ENCODE measurements at regions not wholly inside any gene's neighbourhood (a gene's known extent, or its start where the extent isn't known, plus 50 kb on each side); places are given as distances from the start of the nearest gene placed in this dataset.

- TF ChIP-seq CTCF (conservative IDR thresholded peaks at IDR 0.05) (no peak), ZFX (IDR thresholded peaks at IDR 0.05) (no peak)
Observed at GRCh38 chr2:142688856-142689605, 188.4 kb upstream of the KYNU start.

Data from C4-2B (cell line).